HG03108 (cell line): ENCODE measurements at regions not wholly inside any gene's neighbourhood (a gene's known extent, or its start where the extent isn't known, plus 50 kb on each side); places are given as distances from the start of the nearest gene placed in this dataset.

Experiments
- ATAC-seq: cut with Tn5 transposase; IDR thresholded peaks from one replicate; pipeline ENCODE4 v1.9.1; 2021; ENCODE audit warnings: moderate library complexity; ENCODE audit not compliant: unreplicated experiment

DNA sequence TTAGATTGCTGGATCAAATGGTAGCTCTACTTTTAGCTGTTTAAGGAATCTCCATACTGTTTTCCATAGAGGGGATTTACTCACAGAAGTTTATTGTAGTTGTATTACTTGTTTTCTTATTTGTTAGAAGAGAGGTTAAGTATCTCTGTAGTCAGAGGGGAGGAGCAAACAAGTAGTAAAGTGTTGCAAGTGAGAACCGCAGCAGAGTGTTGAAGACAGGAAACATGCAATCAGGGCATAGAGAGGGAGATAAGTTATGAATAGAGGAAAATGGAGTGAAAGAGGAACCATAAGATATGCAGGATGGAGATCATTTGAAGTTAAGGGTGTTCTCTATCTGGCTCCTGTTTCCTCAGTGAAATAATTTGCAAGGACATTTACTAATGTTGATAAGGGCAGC, 331.4 kb upstream of the TMEM229A start:
- ATAC-seq, result no peak

DNA sequence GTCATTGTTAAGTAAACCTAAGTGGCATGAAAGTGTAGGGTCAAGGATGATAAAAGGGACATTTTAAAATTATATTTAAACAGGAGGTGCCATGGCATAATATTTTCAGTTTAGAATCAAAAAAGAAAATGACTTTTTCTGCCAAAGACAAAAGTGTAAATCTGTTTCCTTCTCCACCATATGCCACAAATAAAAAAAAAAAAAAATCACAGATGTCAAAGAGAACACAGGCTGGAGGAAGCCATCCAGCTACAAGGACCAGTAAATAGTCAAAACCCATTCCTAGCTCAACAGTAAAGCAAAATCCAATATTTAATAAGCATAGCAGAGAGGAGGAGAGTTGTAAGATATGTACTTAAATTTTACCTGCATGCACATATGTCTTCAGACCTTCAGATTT, 321.3 kb upstream of the TMEM229A start:
- ATAC-seq, result no peak

DNA sequence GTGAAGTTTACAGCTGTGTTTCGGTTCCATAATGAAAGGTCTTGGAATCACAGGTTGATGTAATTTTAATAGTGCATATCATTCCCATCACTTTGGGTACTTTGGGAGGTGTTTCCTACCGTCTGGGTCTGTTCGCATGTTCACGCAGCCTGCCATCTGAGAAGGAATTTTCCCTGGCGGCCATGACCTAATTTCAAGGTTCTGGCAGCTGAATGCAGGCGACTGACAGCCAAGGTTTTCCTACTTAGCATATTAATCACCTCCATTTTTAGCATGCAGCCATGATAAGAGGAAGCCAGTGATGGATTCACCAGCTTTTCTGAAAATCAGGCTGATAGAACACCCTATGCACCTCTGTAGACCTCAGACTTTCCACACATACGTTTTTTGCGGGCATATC, 319.1 kb upstream of the TMEM229A start:
- ATAC-seq, result no peak

DNA sequence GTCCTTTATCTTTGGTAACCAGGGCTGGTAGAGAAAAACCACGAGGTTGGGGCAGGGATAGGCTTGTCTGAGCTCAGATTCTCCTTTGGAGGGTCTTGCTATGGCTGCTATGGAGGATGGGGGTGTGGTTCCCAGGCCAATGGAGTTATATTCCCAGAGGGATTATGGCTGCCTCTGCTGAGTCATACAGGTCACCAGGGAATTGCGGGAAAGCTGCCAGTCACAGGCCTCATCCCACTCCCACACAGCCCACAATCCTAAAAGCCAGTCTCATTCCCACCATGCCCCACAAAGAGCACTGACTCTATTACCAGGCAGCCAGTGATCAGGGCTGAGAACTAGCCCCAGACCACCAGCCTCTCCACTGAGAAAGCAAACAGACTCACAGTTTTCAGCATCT, 316.6 kb upstream of the TMEM229A start:
- ATAC-seq, result no peak

DNA sequence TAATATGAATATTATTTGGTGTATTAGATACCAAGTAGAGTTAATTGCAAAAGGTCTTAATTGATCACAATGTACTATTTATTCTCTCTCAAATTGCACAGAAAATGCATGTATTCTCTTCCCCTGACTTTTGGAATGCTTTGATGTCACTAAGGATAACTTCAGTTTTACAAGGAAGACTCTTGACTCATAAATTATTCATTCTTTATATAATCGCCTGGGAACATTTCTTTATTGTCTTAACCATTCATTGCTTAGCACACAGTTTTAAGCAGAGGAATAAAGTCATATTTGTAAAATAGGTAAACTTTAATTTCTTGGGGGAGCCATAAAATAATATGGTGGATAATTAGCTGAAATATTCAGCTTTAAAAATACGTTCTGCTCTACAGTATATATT, 306.0 kb upstream of the TMEM229A start:
- no peak for ATAC-seq

DNA sequence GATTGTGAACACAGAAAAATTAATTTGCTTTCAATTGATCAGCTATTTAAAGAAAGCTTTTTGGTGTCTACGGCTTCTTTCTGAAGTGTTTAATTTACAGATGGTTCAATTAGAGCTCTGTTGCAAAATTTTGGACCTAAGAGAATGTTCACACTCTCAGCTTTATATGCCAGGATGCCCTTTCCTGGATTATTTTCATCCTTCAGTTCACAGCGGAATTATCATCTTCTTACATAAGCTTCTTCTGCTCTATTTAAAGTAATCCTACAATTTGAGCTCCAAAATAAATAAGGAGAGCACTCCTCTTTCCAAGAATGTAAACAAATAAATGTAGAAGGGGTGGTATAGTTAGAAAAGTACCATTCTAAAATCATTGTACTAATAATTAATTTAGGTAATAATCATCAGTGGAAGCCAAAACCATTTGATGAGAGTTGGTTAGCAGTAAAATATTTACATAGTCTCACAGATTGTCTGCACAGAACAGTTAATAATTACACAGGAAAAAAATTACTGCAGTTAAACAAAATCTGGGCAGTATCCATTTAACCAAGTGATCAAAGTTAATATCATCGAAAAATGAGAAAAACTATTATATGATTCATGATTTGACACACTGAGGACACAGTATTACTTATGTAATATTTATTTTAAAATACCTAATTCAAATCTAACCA, 298.0 kb upstream of the TMEM229A start:
- no peak for ATAC-seq

- ATAC-seq, result no peak
Measured at GRCh38 chr7:124328774-124329173, 295.9 kb upstream of the TMEM229A start.

DNA sequence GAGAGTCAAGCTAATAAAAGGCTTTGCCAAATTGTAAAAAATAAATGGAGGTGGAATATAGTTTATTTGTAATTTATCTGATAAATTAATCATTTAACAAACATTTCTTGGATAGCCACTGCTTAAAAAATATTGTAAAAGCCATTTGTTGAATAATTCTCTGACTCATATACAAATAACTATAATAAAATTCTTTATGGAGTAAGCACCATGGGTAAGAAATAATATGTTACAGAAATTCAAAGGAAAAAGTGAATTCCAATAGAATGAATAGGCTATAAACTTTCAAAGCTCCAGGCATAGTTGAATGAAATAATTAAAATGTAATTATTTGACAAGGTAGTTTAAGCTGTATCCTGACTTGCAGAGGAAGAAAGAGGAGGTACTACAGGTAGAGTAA, 291.4 kb upstream of the TMEM229A start:
- ATAC-seq, result no peak

DNA sequence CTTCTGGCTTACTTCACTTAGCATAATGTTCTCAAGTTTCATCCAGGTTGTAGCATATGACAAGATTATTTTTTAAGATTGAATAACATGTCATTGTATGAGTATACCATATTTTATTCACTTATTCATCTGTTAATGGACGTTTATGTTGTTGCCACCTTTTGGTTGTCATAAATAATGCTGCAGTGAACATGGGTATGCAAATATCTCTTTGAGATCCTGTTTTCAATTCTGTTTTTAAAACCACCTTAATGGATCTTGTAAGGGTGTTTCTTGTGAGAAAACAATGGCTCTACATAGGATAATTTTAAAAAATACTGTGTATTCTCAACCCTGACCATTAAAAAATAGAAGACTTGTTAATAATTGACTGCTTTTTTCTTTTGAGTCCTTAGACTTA, 290.7 kb upstream of the TMEM229A start:
- ATAC-seq, result no peak

GRCh38 chr7:124322561-124322960, 289.7 kb upstream of the TMEM229A start:
- no peak for ATAC-seq

DNA sequence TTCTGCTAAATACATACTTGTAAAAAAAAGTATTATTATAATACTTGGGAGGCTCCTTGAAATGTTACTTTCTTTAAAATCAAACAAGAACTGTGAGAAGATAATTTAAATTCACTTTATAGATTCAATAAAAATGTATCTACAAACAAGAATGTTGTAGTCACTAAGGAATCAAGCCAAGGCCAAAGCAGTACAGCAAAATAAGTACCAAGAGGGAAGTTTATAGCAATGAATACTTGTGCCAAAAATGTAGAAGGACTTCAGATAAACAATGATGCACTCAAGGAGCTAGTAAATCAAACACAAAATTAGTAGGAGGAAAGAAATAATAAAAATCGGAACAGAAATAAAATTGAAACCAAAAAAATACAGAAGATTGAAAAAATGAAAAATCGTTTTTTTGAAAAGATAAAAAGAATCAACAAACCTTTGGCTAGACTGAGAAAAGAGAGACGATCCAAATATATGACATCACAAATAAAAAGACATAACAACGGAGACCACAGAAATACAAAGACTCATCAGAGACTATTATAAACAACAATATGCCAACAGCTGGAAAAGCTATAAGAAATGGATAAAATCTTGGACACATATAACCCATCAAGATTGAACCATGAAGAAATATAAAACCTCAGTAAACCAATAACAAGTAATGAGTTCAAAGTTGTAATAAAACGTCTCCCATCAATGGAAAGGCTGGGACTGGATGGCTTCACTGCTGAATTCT, 286.0 kb upstream of the TMEM229A start:
- no peak for ATAC-seq

DNA sequence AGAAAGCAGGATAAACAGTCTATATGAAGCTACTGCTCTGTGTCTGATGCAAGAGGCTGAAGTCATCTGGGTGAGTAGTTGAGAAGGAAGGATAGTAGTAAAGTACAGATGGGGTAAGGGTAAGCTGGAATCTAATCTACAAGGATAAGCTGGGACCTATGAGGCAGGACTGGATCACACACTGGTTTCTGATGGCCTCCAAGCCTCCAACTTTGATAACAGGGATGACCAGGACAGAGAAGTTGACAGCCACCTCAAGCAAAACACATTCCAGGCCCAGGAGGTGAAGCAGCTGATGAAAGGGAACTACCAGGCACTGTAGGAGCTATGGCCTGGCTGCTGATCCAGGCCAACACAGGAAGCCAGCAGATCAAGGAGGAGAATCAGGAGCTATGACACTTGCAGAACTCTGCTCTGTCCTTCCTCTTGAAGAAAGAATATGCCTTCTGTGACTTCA, 278.1 kb upstream of the TMEM229A start:
- no peak for ATAC-seq

GRCh38 chr7:124308384-124308783, 275.5 kb upstream of the TMEM229A start:
- no peak for ATAC-seq

DNA sequence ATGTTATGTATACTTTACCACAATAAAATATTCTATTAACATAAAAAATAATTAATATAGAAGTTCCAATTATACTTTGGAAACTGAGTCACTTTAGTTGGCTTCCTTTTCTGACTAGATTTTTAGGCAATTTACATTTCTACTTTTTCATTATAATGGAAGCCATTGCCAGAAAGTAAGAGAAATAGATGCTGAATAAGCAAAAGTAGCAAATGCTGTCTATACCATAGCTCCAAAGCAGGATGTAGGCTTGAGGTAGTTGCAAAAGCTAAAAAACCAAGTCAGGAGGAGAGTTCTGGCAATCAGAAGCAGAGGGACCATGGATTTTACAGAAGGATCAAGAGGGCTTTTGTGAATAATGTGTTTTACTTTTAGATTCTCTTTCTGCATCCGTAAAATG, 262.4 kb upstream of the TMEM229A start:
- ATAC-seq, result no peak

DNA sequence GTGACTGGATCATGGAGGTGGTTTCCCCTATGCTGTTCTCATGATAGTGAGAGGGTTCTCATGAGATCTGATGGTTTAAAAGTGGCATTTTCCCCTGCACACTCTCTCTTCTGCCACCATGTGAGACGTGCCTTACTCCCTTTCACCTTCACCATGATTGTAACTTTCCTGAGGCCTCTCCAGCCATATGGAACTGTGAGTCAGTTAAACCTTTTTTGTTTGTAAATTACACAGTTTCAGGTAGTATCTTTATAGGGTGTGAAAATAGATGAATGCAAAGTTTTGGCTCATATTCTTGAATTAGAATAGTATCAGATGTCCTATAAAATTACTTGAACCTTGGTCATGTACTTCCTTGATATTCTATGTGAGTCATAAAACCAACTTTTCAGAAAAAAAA, 252.1 kb upstream of the TMEM229A start:
- ATAC-seq, result no peak

- peak; percentile 91 for ATAC-seq
Measured at GRCh38 chr7:124276005-124276622, 243.2 kb upstream of the TMEM229A start.

- ATAC-seq, result no peak
Measured at GRCh38 chr7:124275411-124275810, 242.5 kb upstream of the TMEM229A start.

DNA sequence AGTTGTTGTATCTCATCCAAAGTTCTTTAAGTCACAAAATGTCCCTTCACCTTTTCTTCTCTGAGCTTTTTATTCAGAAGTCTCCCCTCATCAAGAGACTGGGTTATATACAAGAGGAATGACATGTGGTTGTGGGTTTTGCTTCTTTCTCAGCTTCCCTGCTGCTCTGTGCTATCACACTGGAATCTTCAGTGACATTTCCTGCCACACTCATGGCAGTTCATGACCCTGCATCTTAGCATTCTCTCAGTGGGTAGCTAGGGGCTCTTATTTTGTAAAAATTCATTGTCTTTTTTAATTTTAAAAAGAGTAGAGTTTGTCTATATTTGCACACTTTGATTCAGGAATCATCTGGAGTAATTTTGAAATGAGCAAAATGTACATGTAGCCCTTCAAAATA, 236.9 kb upstream of the TMEM229A start:
- no peak for ATAC-seq

GRCh38 chr7:124267154-124267553, 234.3 kb upstream of the TMEM229A start:
- no peak for ATAC-seq

DNA sequence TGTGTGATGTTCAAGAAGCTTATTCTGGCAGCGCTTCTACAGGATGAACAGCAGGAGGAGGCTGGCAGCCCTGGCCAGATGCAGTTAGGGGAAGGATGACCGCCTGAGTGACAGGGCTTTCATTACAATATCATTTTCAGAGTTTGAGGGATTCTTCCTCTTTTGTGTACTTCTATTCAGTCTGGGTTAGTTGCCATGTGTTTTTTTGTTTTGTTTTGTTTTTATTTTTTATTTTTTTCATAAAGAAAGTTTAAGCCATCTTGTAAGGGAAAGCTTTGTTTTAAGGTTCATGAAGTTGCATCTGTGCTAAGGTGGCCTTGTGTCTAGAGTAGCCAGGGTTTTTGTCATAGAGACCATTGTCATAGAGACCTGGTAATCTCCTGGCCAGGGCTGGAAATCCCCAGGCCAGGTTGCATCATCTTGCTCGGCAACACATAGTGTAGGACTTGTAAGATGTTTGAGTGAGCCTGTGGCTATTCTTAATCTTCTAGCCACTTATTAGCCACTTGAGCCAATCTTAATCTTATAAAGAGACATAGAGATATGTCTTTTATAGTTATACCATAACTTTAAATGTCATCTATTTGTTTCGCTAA, 230.5 kb upstream of the TMEM229A start:
- peak; percentile 93 for ATAC-seq

- no peak for ATAC-seq
Measured at GRCh38 chr7:124261710-124262109, 228.8 kb upstream of the TMEM229A start.
